A673 (cell line): ENCODE measurements at regions not wholly inside any gene's neighbourhood (a gene's known extent, or its start where the extent isn't known, plus 50 kb on each side); places are given as distances from the start of the nearest gene placed in this dataset.
"Not testable (repeated sequence)": the region's sequence is repeated elsewhere in the genome, so short reads cannot be mapped to it uniquely, and the experiment has no call there.

Experiments used
- CTCF ChIP-seq: fragments of 300-800, 200-600 bp; sonication (generic); conservative IDR thresholded peaks from 2 replicates; pipeline ENCODE4 v1.5.1; 2017; ENCODE audit warnings: low read depth, mild to moderate bottlenecking, antibody characterized with exemption, low read length, moderate library complexity, mixed read lengths
- EZH2 ChIP-seq: fragments of 200-600 bp; sonication (generic); IDR thresholded peaks from 2 replicates; pipeline ENCODE4 v1.6.1; 2017; ENCODE audit warnings: borderline replicate concordance, low read depth, mild to moderate bottlenecking, mixed read lengths, antibody characterized with exemption, low read length; ENCODE audit not compliant: poor library complexity, severe bottlenecking

GRCh38 chr22:11573154-11573553 lies 3954.8 kb upstream of the OR11H1 start:
- not testable (repeated sequence) for TF ChIP-seq CTCF, EZH2
